ENCODE measurements at regions not wholly inside any gene's neighbourhood (a gene's known extent, or its start where the extent isn't known, plus 50 kb on each side); places are given as distances from the start of the nearest gene placed in this dataset.

- Histone ChIP-seq H3K36me3 (ENCODE audit: control insufficient read depth in 2 of 2, insufficient read depth in 2 of 2, low read length in 1 of 2) (no peaks in the 10 kb centered on the region), H3K27ac (ENCODE audit: low read depth in 2 of 2, low read length in 1 of 2) (peak overlapping the region in 1 of 2 donors; percentile 61), H3K4me3 (ENCODE audit: low read depth in 1 of 2, low read length in 2 of 2) (no peak overlapping the region), H3K4me1 (ENCODE audit: control insufficient read depth in 2 of 2, insufficient read depth in 2 of 2, low read length in 1 of 2) (peaks cover 0 to 6% of the 10 kb centered on the region in 2 donors), H3K27me3 (ENCODE audit: control insufficient read depth in 1 of 2, insufficient read depth in 2 of 2, low read length in 2 of 2) (no peaks in the 10 kb centered on the region), H3K9me3 (ENCODE audit: control insufficient read depth in 2 of 2, insufficient read depth in 1 of 2, low read depth in 1 of 2, low read length in 1 of 2) (no peaks in the 10 kb centered on the region)
- WGBS, 2 donors = 73 to 83% methylated on average over 3 of the region's 3 CpGs
Measured at GRCh38 chr2:217698691-217699090, 304.1 kb downstream of the TNS1 start.

GRCh38 chr2:217695033-217695520, 307.7 kb downstream of the TNS1 start:
- Histone ChIP-seq H3K36me3 (ENCODE audit: control insufficient read depth in 2 of 2, insufficient read depth in 2 of 2, low read length in 1 of 2) (no peaks in the 10 kb centered on the region), H3K27me3 (ENCODE audit: control insufficient read depth in 1 of 2, insufficient read depth in 2 of 2, low read length in 2 of 2) (no peaks in the 10 kb centered on the region), H3K4me1 (ENCODE audit: control insufficient read depth in 2 of 2, insufficient read depth in 2 of 2, low read length in 1 of 2) (peaks cover 2 to 8% of the 10 kb centered on the region in 2 donors), H3K27ac (ENCODE audit: low read depth in 2 of 2, low read length in 1 of 2) (peak overlapping the region; percentile 46 to 70), H3K4me3 (ENCODE audit: low read depth in 1 of 2, low read length in 2 of 2) (no peak overlapping the region), H3K9me3 (ENCODE audit: control insufficient read depth in 2 of 2, insufficient read depth in 1 of 2, low read depth in 1 of 2, low read length in 1 of 2) (no peaks in the 10 kb centered on the region)
- 42 to 61% methylated on average over 3 of the region's 3 CpGs for WGBS, 2 donors

GRCh38 chr2:217694291-217694690, 308.5 kb downstream of the TNS1 start:
- no peak overlapping the region for H3K4me3 ChIP-seq (ENCODE audit: low read depth in 1 of 2, low read length in 2 of 2)
- H3K4me1 ChIP-seq (ENCODE audit: control insufficient read depth in 2 of 2, insufficient read depth in 2 of 2, low read length in 1 of 2) = peaks cover 2 to 8% of the 10 kb centered on the region in 2 donors
- H3K36me3 ChIP-seq (ENCODE audit: control insufficient read depth in 2 of 2, insufficient read depth in 2 of 2, low read length in 1 of 2) = no peaks in the 10 kb centered on the region
- no peaks in the 10 kb centered on the region for H3K9me3 ChIP-seq (ENCODE audit: control insufficient read depth in 2 of 2, insufficient read depth in 1 of 2, low read depth in 1 of 2, low read length in 1 of 2)
- H3K27me3 ChIP-seq (ENCODE audit: control insufficient read depth in 1 of 2, insufficient read depth in 2 of 2, low read length in 2 of 2) = no peaks in the 10 kb centered on the region
- 97 to 100% methylated on average over 1 of the region's 1 CpG for WGBS, 2 donors
- H3K27ac ChIP-seq (ENCODE audit: low read depth in 2 of 2, low read length in 1 of 2) = peak overlapping the region in 1 of 2 donors; percentile 46

- WGBS, 2 donors = 94 to 100% methylated on average over 1 of the region's 1 CpG
- Histone ChIP-seq H3K27me3 (ENCODE audit: control insufficient read depth in 1 of 2, insufficient read depth in 2 of 2, low read length in 2 of 2) (no peaks in the 10 kb centered on the region), H3K27ac (ENCODE audit: low read depth in 2 of 2, low read length in 1 of 2) (no peak overlapping the region), H3K4me1 (ENCODE audit: control insufficient read depth in 2 of 2, insufficient read depth in 2 of 2, low read length in 1 of 2) (peaks cover 2 to 12% of the 10 kb centered on the region in 2 donors), H3K36me3 (ENCODE audit: control insufficient read depth in 2 of 2, insufficient read depth in 2 of 2, low read length in 1 of 2) (no peaks in the 10 kb centered on the region), H3K9me3 (ENCODE audit: control insufficient read depth in 2 of 2, insufficient read depth in 1 of 2, low read depth in 1 of 2, low read length in 1 of 2) (no peaks in the 10 kb centered on the region), H3K4me3 (ENCODE audit: low read depth in 1 of 2, low read length in 2 of 2) (no peak overlapping the region)
Measured at GRCh38 chr2:217693363-217693762, 309.4 kb downstream of the TNS1 start.

GRCh38 chr2:217691920-217692666, 310.7 kb downstream of the TNS1 start:
- Histone ChIP-seq H3K27ac (ENCODE audit: low read depth in 2 of 2, low read length in 1 of 2) (peak overlapping the region; percentile 13 to 44), H3K27me3 (ENCODE audit: control insufficient read depth in 1 of 2, insufficient read depth in 2 of 2, low read length in 2 of 2) (no peaks in the 10 kb centered on the region)
- WGBS, 2 donors = 60% methylated on average over 7 of the region's 7 CpGs

GRCh38 chr2:217691516-217691915, 311.3 kb downstream of the TNS1 start:
- H3K27me3 ChIP-seq (ENCODE audit: control insufficient read depth in 1 of 2, insufficient read depth in 2 of 2, low read length in 2 of 2) = no peaks in the 10 kb centered on the region
- peaks cover 2 to 15% of the 10 kb centered on the region in 2 donors for H3K4me1 ChIP-seq (ENCODE audit: control insufficient read depth in 2 of 2, insufficient read depth in 2 of 2, low read length in 1 of 2)
- WGBS, 2 donors = 81 to 90% methylated on average over 3 of the region's 3 CpGs
- no peaks in the 10 kb centered on the region for H3K36me3 ChIP-seq (ENCODE audit: control insufficient read depth in 2 of 2, insufficient read depth in 2 of 2, low read length in 1 of 2)
- peak overlapping the region in 1 of 2 donors; percentile 44 for H3K27ac ChIP-seq (ENCODE audit: low read depth in 2 of 2, low read length in 1 of 2)
- no peak overlapping the region for H3K4me3 ChIP-seq (ENCODE audit: low read depth in 1 of 2, low read length in 2 of 2)
- H3K9me3 ChIP-seq (ENCODE audit: control insufficient read depth in 2 of 2, insufficient read depth in 1 of 2, low read depth in 1 of 2, low read length in 1 of 2) = no peaks in the 10 kb centered on the region

More at GRCh38 chr2:217691920-217692666, 310.7 kb downstream of the TNS1 start:
- Histone ChIP-seq H3K36me3 (ENCODE audit: control insufficient read depth in 2 of 2, insufficient read depth in 2 of 2, low read length in 1 of 2) (no peaks in the 10 kb centered on the region), H3K4me3 (ENCODE audit: low read depth in 1 of 2, low read length in 2 of 2) (no peak overlapping the region), H3K4me1 (ENCODE audit: control insufficient read depth in 2 of 2, insufficient read depth in 2 of 2, low read length in 1 of 2) (peaks cover 2 to 15% of the 10 kb centered on the region in 2 donors), H3K9me3 (ENCODE audit: control insufficient read depth in 2 of 2, insufficient read depth in 1 of 2, low read depth in 1 of 2, low read length in 1 of 2) (no peaks in the 10 kb centered on the region)

GRCh38 chr2:217689053-217689452, 313.7 kb downstream of the TNS1 start:
- Histone ChIP-seq H3K4me1 (ENCODE audit: control insufficient read depth in 2 of 2, insufficient read depth in 2 of 2, low read length in 1 of 2) (peaks cover 2 to 14% of the 10 kb centered on the region in 2 donors), H3K27me3 (ENCODE audit: control insufficient read depth in 1 of 2, insufficient read depth in 2 of 2, low read length in 2 of 2) (no peaks in the 10 kb centered on the region), H3K27ac (ENCODE audit: low read depth in 2 of 2, low read length in 1 of 2) (peak overlapping the region in 1 of 2 donors; percentile 74), H3K9me3 (ENCODE audit: control insufficient read depth in 2 of 2, insufficient read depth in 1 of 2, low read depth in 1 of 2, low read length in 1 of 2) (no peaks in the 10 kb centered on the region), H3K36me3 (ENCODE audit: control insufficient read depth in 2 of 2, insufficient read depth in 2 of 2, low read length in 1 of 2) (no peaks in the 10 kb centered on the region), H3K4me3 (ENCODE audit: low read depth in 1 of 2, low read length in 2 of 2) (no peak overlapping the region)
- 89 to 94% methylated on average over 1 of the region's 1 CpG for WGBS, 2 donors

GRCh38 chr2:217688494-217688893, 314.3 kb downstream of the TNS1 start:
- H3K4me3 ChIP-seq (ENCODE audit: low read depth in 1 of 2, low read length in 2 of 2) = no peak overlapping the region
- H3K9me3 ChIP-seq (ENCODE audit: control insufficient read depth in 2 of 2, insufficient read depth in 1 of 2, low read depth in 1 of 2, low read length in 1 of 2) = no peaks in the 10 kb centered on the region
- H3K36me3 ChIP-seq (ENCODE audit: control insufficient read depth in 2 of 2, insufficient read depth in 2 of 2, low read length in 1 of 2) = no peaks in the 10 kb centered on the region
- WGBS, 2 donors = 76 to 82% methylated on average over 3 of the region's 3 CpGs
- peak overlapping the region; percentile 69 to 74 for H3K27ac ChIP-seq (ENCODE audit: low read depth in 2 of 2, low read length in 1 of 2)
- H3K27me3 ChIP-seq (ENCODE audit: control insufficient read depth in 1 of 2, insufficient read depth in 2 of 2, low read length in 2 of 2) = no peaks in the 10 kb centered on the region
- H3K4me1 ChIP-seq (ENCODE audit: control insufficient read depth in 2 of 2, insufficient read depth in 2 of 2, low read length in 1 of 2) = peaks cover 2 to 14% of the 10 kb centered on the region in 2 donors

- peaks cover 2 to 14% of the 10 kb centered on the region in 2 donors for H3K4me1 ChIP-seq (ENCODE audit: control insufficient read depth in 2 of 2, insufficient read depth in 2 of 2, low read length in 1 of 2)
Measured at GRCh38 chr2:217687771-217688170, 315.0 kb downstream of the TNS1 start.

GRCh38 chr2:217685255-217685605, 317.6 kb downstream of the TNS1 start:
- Histone ChIP-seq H3K4me3 (ENCODE audit: low read depth in 1 of 2, low read length in 2 of 2) (no peak overlapping the region), H3K27ac (ENCODE audit: low read depth in 2 of 2, low read length in 1 of 2) (peak overlapping the region; percentile 87 to 88), H3K9me3 (ENCODE audit: control insufficient read depth in 2 of 2, insufficient read depth in 1 of 2, low read depth in 1 of 2, low read length in 1 of 2) (no peaks in the 10 kb centered on the region), H3K4me1 (ENCODE audit: control insufficient read depth in 2 of 2, insufficient read depth in 2 of 2, low read length in 1 of 2) (peaks cover 0 to 9% of the 10 kb centered on the region in 2 donors), H3K36me3 (ENCODE audit: control insufficient read depth in 2 of 2, insufficient read depth in 2 of 2, low read length in 1 of 2) (no peaks in the 10 kb centered on the region), H3K27me3 (ENCODE audit: control insufficient read depth in 1 of 2, insufficient read depth in 2 of 2, low read length in 2 of 2) (no peaks in the 10 kb centered on the region)
- 13 to 28% methylated on average over 4 of the region's 4 CpGs for WGBS, 2 donors

More at GRCh38 chr2:217687771-217688170, 315.0 kb downstream of the TNS1 start:
- H3K9me3 ChIP-seq (ENCODE audit: control insufficient read depth in 2 of 2, insufficient read depth in 1 of 2, low read depth in 1 of 2, low read length in 1 of 2) = no peaks in the 10 kb centered on the region
- H3K4me3 ChIP-seq (ENCODE audit: low read depth in 1 of 2, low read length in 2 of 2) = no peak overlapping the region
- 85 to 88% methylated on average over 6 of the region's 6 CpGs for WGBS, 2 donors
- H3K27me3 ChIP-seq (ENCODE audit: control insufficient read depth in 1 of 2, insufficient read depth in 2 of 2, low read length in 2 of 2) = no peaks in the 10 kb centered on the region
- no peaks in the 10 kb centered on the region for H3K36me3 ChIP-seq (ENCODE audit: control insufficient read depth in 2 of 2, insufficient read depth in 2 of 2, low read length in 1 of 2)
- H3K27ac ChIP-seq (ENCODE audit: low read depth in 2 of 2, low read length in 1 of 2) = peak overlapping the region; percentile 69 to 74
